ENCODE measurements at regions not wholly inside any gene's neighbourhood (a gene's known extent, or its start where the extent isn't known, plus 50 kb on each side); places are given as distances from the start of the nearest gene placed in this dataset.
"Not testable (repeated sequence)": the region's sequence is repeated elsewhere in the genome, so short reads cannot be mapped to it uniquely, and the experiment has no call there.

GRCh38 chr2:147330925-147331324 is 513.9 kb upstream of the ACVR2A start:
- Mint-ChIP-seq H3K4me3 (no peak overlapping the region), H3K27me3 (no peaks in the 10 kb centered on the region), H3K36me3 (no peaks in the 10 kb centered on the region), H3K9me3 (no peaks in the 10 kb centered on the region), H3K27ac (peak overlapping the region; percentile 59), H3K4me1 (peaks cover 16% of the 10 kb centered on the region)

GRCh38 chr2:147327613-147328012 is 517.2 kb upstream of the ACVR2A start:
- Mint-ChIP-seq H3K9me3 (no peaks in the 10 kb centered on the region), H3K4me3 (peak overlapping the region; percentile 59), H3K36me3 (no peaks in the 10 kb centered on the region), H3K4me1 (peaks cover 16% of the 10 kb centered on the region), H3K27ac (no peak overlapping the region), H3K27me3 (no peaks in the 10 kb centered on the region)

- peaks cover 5% of the 10 kb centered on the region for H3K9me3 Mint-ChIP-seq
- H3K4me3 Mint-ChIP-seq = no peak overlapping the region
- no peak overlapping the region for H3K27ac Mint-ChIP-seq
- no peaks in the 10 kb centered on the region for H3K27me3 Mint-ChIP-seq
- H3K4me1 Mint-ChIP-seq = peaks cover 10% of the 10 kb centered on the region
- no peaks in the 10 kb centered on the region for H3K36me3 Mint-ChIP-seq
These were observed 518.8 kb upstream of the ACVR2A start for GRCh38 chr2:147325990-147326389.

GRCh38 chr2:147320146-147320545 is 524.7 kb upstream of the ACVR2A start:
- H3K4me1 Mint-ChIP-seq = no peaks in the 10 kb centered on the region
- peaks cover 11% of the 10 kb centered on the region for H3K9me3 Mint-ChIP-seq
- no peaks in the 10 kb centered on the region for H3K36me3 Mint-ChIP-seq
- no peak overlapping the region for H3K4me3 Mint-ChIP-seq
- H3K27me3 Mint-ChIP-seq = no peaks in the 10 kb centered on the region
- no peak overlapping the region for H3K27ac Mint-ChIP-seq

GRCh38 chr2:147311058-147311430 is 533.8 kb upstream of the ACVR2A start:
- Mint-ChIP-seq H3K4me3 (no peak overlapping the region), H3K4me1 (no peaks in the 10 kb centered on the region), H3K27me3 (peaks cover 4% of the 10 kb centered on the region)

GRCh38 chr2:147310335-147311057 is 534.3 kb upstream of the ACVR2A start:
- Mint-ChIP-seq H3K4me1 (no peaks in the 10 kb centered on the region), H3K9me3 (no peaks in the 10 kb centered on the region), H3K4me3 (no peak overlapping the region), H3K27ac (no peak overlapping the region), H3K27me3 (peaks cover 4% of the 10 kb centered on the region), H3K36me3 (no peaks in the 10 kb centered on the region)

More at GRCh38 chr2:147311058-147311430, 533.8 kb upstream of the ACVR2A start:
- Mint-ChIP-seq H3K27ac (no peak overlapping the region), H3K36me3 (no peaks in the 10 kb centered on the region), H3K9me3 (no peaks in the 10 kb centered on the region)

GRCh38 chr2:147297820-147298219 is 547.0 kb upstream of the ACVR2A start:
- peak overlapping the region; percentile 84 for H3K27ac Mint-ChIP-seq
- H3K4me1 Mint-ChIP-seq = peaks cover 29% of the 10 kb centered on the region
- H3K4me3 Mint-ChIP-seq = no peak overlapping the region
- no peaks in the 10 kb centered on the region for H3K27me3 Mint-ChIP-seq
- H3K36me3 Mint-ChIP-seq = no peaks in the 10 kb centered on the region
- no peaks in the 10 kb centered on the region for H3K9me3 Mint-ChIP-seq

GRCh38 chr2:147294825-147295392 is 549.9 kb upstream of the ACVR2A start:
- Mint-ChIP-seq H3K9me3 (no peaks in the 10 kb centered on the region), H3K27me3 (no peaks in the 10 kb centered on the region), H3K4me1 (peaks cover 29% of the 10 kb centered on the region), H3K4me3 (peak overlapping the region; percentile 6), H3K36me3 (no peaks in the 10 kb centered on the region), H3K27ac (peak overlapping the region; percentile 25)

GRCh38 chr2:147293991-147294824 is 550.6 kb upstream of the ACVR2A start:
- H3K27me3 Mint-ChIP-seq = no peaks in the 10 kb centered on the region
- no peaks in the 10 kb centered on the region for H3K9me3 Mint-ChIP-seq
- peak overlapping the region; percentile 6 for H3K4me3 Mint-ChIP-seq
- H3K4me1 Mint-ChIP-seq = peaks cover 29% of the 10 kb centered on the region
- peak overlapping the region; percentile 52 for H3K27ac Mint-ChIP-seq
- no peaks in the 10 kb centered on the region for H3K36me3 Mint-ChIP-seq

GRCh38 chr2:147288131-147288530 is 556.7 kb upstream of the ACVR2A start:
- peaks cover 14% of the 10 kb centered on the region for H3K4me1 Mint-ChIP-seq
- peaks cover 5% of the 10 kb centered on the region for H3K9me3 Mint-ChIP-seq
- peak overlapping the region; percentile 66 for H3K27ac Mint-ChIP-seq
- H3K36me3 Mint-ChIP-seq = no peaks in the 10 kb centered on the region
- no peak overlapping the region for H3K4me3 Mint-ChIP-seq
- H3K27me3 Mint-ChIP-seq = no peaks in the 10 kb centered on the region

GRCh38 chr2:147275943-147276342 is 568.9 kb upstream of the ACVR2A start:
- H3K9me3 Mint-ChIP-seq = no peaks in the 10 kb centered on the region
- H3K4me3 Mint-ChIP-seq = no peak overlapping the region
- H3K4me1 Mint-ChIP-seq = no peaks in the 10 kb centered on the region
- no peak overlapping the region for H3K27ac Mint-ChIP-seq
- no peaks in the 10 kb centered on the region for H3K36me3 Mint-ChIP-seq
- peaks cover under 1% of the 10 kb centered on the region for H3K27me3 Mint-ChIP-seq

GRCh38 chr2:147273628-147274027 is 571.2 kb upstream of the ACVR2A start:
- peaks cover 18% of the 10 kb centered on the region for H3K9me3 Mint-ChIP-seq
- H3K4me1 Mint-ChIP-seq = no peaks in the 10 kb centered on the region
- H3K27me3 Mint-ChIP-seq = no peaks in the 10 kb centered on the region
- no peak overlapping the region for H3K27ac Mint-ChIP-seq
- peaks cover 3% of the 10 kb centered on the region for H3K36me3 Mint-ChIP-seq
- no peak overlapping the region for H3K4me3 Mint-ChIP-seq

GRCh38 chr2:147273106-147273505 is 571.7 kb upstream of the ACVR2A start:
- Mint-ChIP-seq H3K4me3 (no peak overlapping the region), H3K36me3 (peaks cover 4% of the 10 kb centered on the region), H3K27ac (no peak overlapping the region), H3K4me1 (no peaks in the 10 kb centered on the region), H3K27me3 (no peaks in the 10 kb centered on the region), H3K9me3 (peaks cover 22% of the 10 kb centered on the region)

- not testable (repeated sequence) for H3K4me1 Mint-ChIP-seq, H3K36me3 Mint-ChIP-seq, H3K27me3 Mint-ChIP-seq, H3K4me3 Mint-ChIP-seq, H3K27ac Mint-ChIP-seq
- peaks cover 23% of the 10 kb centered on the region for H3K9me3 Mint-ChIP-seq
These were observed 575.2 kb upstream of the ACVR2A start for GRCh38 chr2:147269581-147269980.

- Mint-ChIP-seq H3K9me3 (no peaks in the 10 kb centered on the region), H3K27ac (no peak overlapping the region), H3K27me3 (no peaks in the 10 kb centered on the region), H3K4me1 (no peaks in the 10 kb centered on the region), H3K36me3 (peaks cover 2% of the 10 kb centered on the region), H3K4me3 (no peak overlapping the region)
These were observed 584.6 kb upstream of the ACVR2A start for GRCh38 chr2:147260241-147260640.

GRCh38 chr2:147255812-147256211 is 589.0 kb upstream of the ACVR2A start:
- Mint-ChIP-seq H3K36me3 (no peaks in the 10 kb centered on the region), H3K4me3 (no peak overlapping the region), H3K9me3 (no peaks in the 10 kb centered on the region), H3K27me3 (peaks cover 5% of the 10 kb centered on the region), H3K4me1 (no peaks in the 10 kb centered on the region), H3K27ac (no peak overlapping the region)

Measured in activated naive CD4-positive, alpha-beta T cell treated with anti-CD3 and anti-CD28 coated beads, Interleukin-2, amount 50 U/mL, for 24 hours (primary cell).